CD4-positive, alpha-beta T cell treated with Interleukin-4 for 4 hours (primary cell): ENCODE measurements at regions not wholly inside any gene's neighbourhood (a gene's known extent, or its start where the extent isn't known, plus 50 kb on each side); places are given as distances from the start of the nearest gene placed in this dataset.

ENCODE experiments used
- DNase-seq: peaks from one replicate; pipeline ENCODE4 v3.0.0-alpha.2; 2020

GRCh38 chr5:157923765-157924164 lies 64.8 kb upstream of the CLINT1 start:
- no peak for DNase-seq

GRCh38 chr5:157922026-157922425 lies 63.1 kb upstream of the CLINT1 start:
- no peak for DNase-seq

- no peak for DNase-seq
These were observed 61.9 kb upstream of the CLINT1 start for GRCh38 chr5:157920828-157921170.

GRCh38 chr5:157918811-157919742 lies 60.1 kb upstream of the CLINT1 start:
- DNase-seq: peak; percentile 7

GRCh38 chr5:157917899-157918809 lies 59.2 kb upstream of the CLINT1 start:
- DNase-seq: peak; percentile 46

GRCh38 chr5:157917491-157917890 lies 58.5 kb upstream of the CLINT1 start:
- DNase-seq: no peak

GRCh38 chr5:157915638-157916037 lies 56.7 kb upstream of the CLINT1 start:
- DNase-seq: no peak

GRCh38 chr5:157914151-157914788 lies 55.3 kb upstream of the CLINT1 start:
- no peak for DNase-seq

GRCh38 chr5:157913575-157913974 lies 54.6 kb upstream of the CLINT1 start:
- DNase-seq: no peak

GRCh38 chr5:157912621-157913325 lies 53.8 kb upstream of the CLINT1 start:
- DNase-seq: no peak

GRCh38 chr5:157911568-157911967 lies 52.6 kb upstream of the CLINT1 start:
- DNase-seq: no peak
